ENCODE measurements at regions not wholly inside any gene's neighbourhood (a gene's known extent, or its start where the extent isn't known, plus 50 kb on each side); places are given as distances from the start of the nearest gene placed in this dataset.

- no peak for DNase-seq (ENCODE audit: low spot score)
Observed at GRCh38 chr12:65598688-65599087, 225.6 kb upstream of the HMGA2 start.

- no peak for DNase-seq (ENCODE audit: low spot score)
Observed at GRCh38 chr12:65602253-65602609, 222.1 kb upstream of the HMGA2 start.

- DNase-seq (ENCODE audit: low spot score) = peak; percentile 5
Observed at GRCh38 chr12:65602610-65603295, 221.5 kb upstream of the HMGA2 start.

GRCh38 chr12:65603438-65604351, 220.6 kb upstream of the HMGA2 start:
- no peak for DNase-seq (ENCODE audit: low spot score)

GRCh38 chr12:65605019-65605418, 219.3 kb upstream of the HMGA2 start:
- DNase-seq (ENCODE audit: low spot score) = no peak

- DNase-seq (ENCODE audit: low spot score) = no peak
Observed at GRCh38 chr12:65606008-65606766, 218.1 kb upstream of the HMGA2 start.

GRCh38 chr12:65607401-65607841, 216.9 kb upstream of the HMGA2 start:
- no peak for DNase-seq (ENCODE audit: low spot score)

- no peak for DNase-seq (ENCODE audit: low spot score)
Observed at GRCh38 chr12:65608319-65608916, 215.9 kb upstream of the HMGA2 start.

- no peak for DNase-seq (ENCODE audit: low spot score)
Observed at GRCh38 chr12:65609359-65609771, 214.9 kb upstream of the HMGA2 start.

- DNase-seq (ENCODE audit: low spot score) = no peak
Observed at GRCh38 chr12:65611396-65611795, 212.9 kb upstream of the HMGA2 start.

GRCh38 chr12:65612440-65612839, 211.8 kb upstream of the HMGA2 start:
- no peak for DNase-seq (ENCODE audit: low spot score)

- DNase-seq (ENCODE audit: low spot score) = no peak
Observed at GRCh38 chr12:65613692-65614091, 210.6 kb upstream of the HMGA2 start.

GRCh38 chr12:65614259-65614889, 209.9 kb upstream of the HMGA2 start:
- no peak for DNase-seq (ENCODE audit: low spot score)

- DNase-seq (ENCODE audit: low spot score) = no peak
Observed at GRCh38 chr12:65615118-65615517, 209.2 kb upstream of the HMGA2 start.

GRCh38 chr12:65616022-65616421, 208.3 kb upstream of the HMGA2 start:
- no peak for DNase-seq (ENCODE audit: low spot score)

GRCh38 chr12:65618588-65618987, 205.7 kb upstream of the HMGA2 start:
- DNase-seq (ENCODE audit: low spot score) = no peak

- DNase-seq (ENCODE audit: low spot score) = no peak
Observed at GRCh38 chr12:65619018-65619417, 205.3 kb upstream of the HMGA2 start.

- no peak for DNase-seq (ENCODE audit: low spot score)
Observed at GRCh38 chr12:65620046-65620445, 204.2 kb upstream of the HMGA2 start.

GRCh38 chr12:65622056-65622455, 202.2 kb upstream of the HMGA2 start:
- DNase-seq (ENCODE audit: low spot score) = no peak

GRCh38 chr12:65623507-65623906, 200.8 kb upstream of the HMGA2 start:
- no peak for DNase-seq (ENCODE audit: low spot score)

- no peak for DNase-seq (ENCODE audit: low spot score)
Observed at GRCh38 chr12:65624554-65625086, 199.7 kb upstream of the HMGA2 start.
